KMS-11 (cell line): ENCODE measurements at regions not wholly inside any gene's neighbourhood (a gene's known extent, or its start where the extent isn't known, plus 50 kb on each side); places are given as distances from the start of the nearest gene placed in this dataset.

Source experiments
- H2AFZ ChIP-seq: fragments of 200-600 bp; sonication (generic); 2 replicates; pipeline ENCODE4 v1.6.1; 2016; ENCODE audit warnings: antibody characterized with exemption, mixed run types, low read depth
- H3K27ac ChIP-seq: fragments of 200-600 bp; sonication (generic); 2 replicates; pipeline ENCODE4 v1.6.1; 2016; ENCODE audit warnings: mild to moderate bottlenecking, mixed run types
- H3K27me3 ChIP-seq: fragments of 200-600 bp; sonication (generic); 2 replicates; pipeline ENCODE4 v1.6.1; 2017; ENCODE audit warnings: mild to moderate bottlenecking, low read depth, mixed run types, moderate library complexity; ENCODE audit not compliant: insufficient read depth
- H3K36me3 ChIP-seq: fragments of 200-600 bp; sonication (generic); 2 replicates; pipeline ENCODE4 v1.6.1; 2017; ENCODE audit warnings: mild to moderate bottlenecking, mixed run types; ENCODE audit not compliant: insufficient read depth
- H3K4me1 ChIP-seq: fragments of 200-600 bp; sonication (generic); 2 replicates; pipeline ENCODE4 v1.6.1; 2016; ENCODE audit warnings: mild to moderate bottlenecking, low read depth, mixed run types; ENCODE audit not compliant: poor library complexity, severe bottlenecking
- H3K4me2 ChIP-seq: fragments of 200-600 bp; sonication (generic); 2 replicates; pipeline ENCODE4 v1.7.0; 2016; ENCODE audit warnings: mild to moderate bottlenecking, mixed run types
- H3K4me3 ChIP-seq: fragments of 200-600 bp; sonication (generic); IDR thresholded peaks from 2 replicates; pipeline ENCODE4 v1.6.1; 2017; ENCODE audit warnings: low read depth, low read length, mixed read lengths; ENCODE audit not compliant: insufficient read depth
- H3K79me2 ChIP-seq: fragments of 200-600 bp; sonication (generic); 2 replicates; pipeline ENCODE4 v1.6.1; 2016; ENCODE audit warnings: low read depth, mixed run types; ENCODE audit not compliant: insufficient read depth
- H3K9ac ChIP-seq: fragments of 200-600 bp; sonication (generic); 2 replicates; pipeline ENCODE4 v1.6.1; 2016; ENCODE audit warnings: mild to moderate bottlenecking, mixed run types
- H4K20me1 ChIP-seq: fragments of 200-600 bp; sonication (generic); 2 replicates; pipeline ENCODE4 v1.6.1; 2016; ENCODE audit warnings: mild to moderate bottlenecking, mixed run types; ENCODE audit not compliant: insufficient read depth
- CTCF ChIP-seq: fragments of 200-600 bp; sonication (generic); conservative IDR thresholded peaks from 2 replicates; pipeline ENCODE4 v1.6.1; 2017; ENCODE audit warnings: low read depth, mild to moderate bottlenecking, antibody characterized with exemption, low read length, moderate library complexity, mixed read lengths

DNA sequence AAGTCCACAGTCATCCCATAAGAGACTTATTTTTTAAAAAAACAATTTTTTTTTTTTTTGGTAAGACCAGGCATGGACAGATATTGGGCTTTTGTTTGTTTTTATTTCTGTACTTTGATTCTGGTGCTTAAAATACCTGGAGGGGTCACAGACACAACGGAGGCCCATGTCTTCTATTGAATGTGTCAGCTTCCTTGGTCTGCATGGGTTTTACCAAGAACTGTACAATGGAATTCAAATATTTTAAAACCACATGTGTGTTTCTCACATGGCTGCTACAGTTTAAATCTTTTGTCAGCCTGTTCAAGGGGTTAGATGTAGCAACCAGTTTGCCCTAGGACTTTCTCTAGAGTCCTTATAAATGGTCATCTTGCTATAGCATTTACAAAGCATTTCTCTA is 139.8 kb downstream of the SOX4 start:
- TF ChIP-seq CTCF: no peak
- Histone ChIP-seq H4K20me1 (no peaks in the 10 kb centered on the region), H3K4me2 (no peak overlapping the region), H3K9ac (no peak overlapping the region), H3K4me3 (no peak overlapping the region), H3K36me3 (no peaks in the 10 kb centered on the region), H3K27me3 (no peaks in the 10 kb centered on the region), H3K4me1 (no peaks in the 10 kb centered on the region), H3K27ac (no peak overlapping the region), H2AFZ (no peak overlapping the region), H3K79me2 (no peaks in the 10 kb centered on the region)

GRCh38 chr6:21734204-21734603 is 140.7 kb downstream of the SOX4 start:
- H2AFZ ChIP-seq: no peak overlapping the region
- H3K4me3 ChIP-seq: no peak overlapping the region
- H3K27ac ChIP-seq: no peak overlapping the region
- no peak for TF ChIP-seq CTCF
- H3K9ac ChIP-seq: no peak overlapping the region
- H3K27me3 ChIP-seq: no peaks in the 10 kb centered on the region
- H3K4me2 ChIP-seq: no peak overlapping the region
- H4K20me1 ChIP-seq: no peaks in the 10 kb centered on the region
- no peaks in the 10 kb centered on the region for H3K79me2 ChIP-seq
- H3K36me3 ChIP-seq: no peaks in the 10 kb centered on the region
- H3K4me1 ChIP-seq: no peaks in the 10 kb centered on the region

DNA sequence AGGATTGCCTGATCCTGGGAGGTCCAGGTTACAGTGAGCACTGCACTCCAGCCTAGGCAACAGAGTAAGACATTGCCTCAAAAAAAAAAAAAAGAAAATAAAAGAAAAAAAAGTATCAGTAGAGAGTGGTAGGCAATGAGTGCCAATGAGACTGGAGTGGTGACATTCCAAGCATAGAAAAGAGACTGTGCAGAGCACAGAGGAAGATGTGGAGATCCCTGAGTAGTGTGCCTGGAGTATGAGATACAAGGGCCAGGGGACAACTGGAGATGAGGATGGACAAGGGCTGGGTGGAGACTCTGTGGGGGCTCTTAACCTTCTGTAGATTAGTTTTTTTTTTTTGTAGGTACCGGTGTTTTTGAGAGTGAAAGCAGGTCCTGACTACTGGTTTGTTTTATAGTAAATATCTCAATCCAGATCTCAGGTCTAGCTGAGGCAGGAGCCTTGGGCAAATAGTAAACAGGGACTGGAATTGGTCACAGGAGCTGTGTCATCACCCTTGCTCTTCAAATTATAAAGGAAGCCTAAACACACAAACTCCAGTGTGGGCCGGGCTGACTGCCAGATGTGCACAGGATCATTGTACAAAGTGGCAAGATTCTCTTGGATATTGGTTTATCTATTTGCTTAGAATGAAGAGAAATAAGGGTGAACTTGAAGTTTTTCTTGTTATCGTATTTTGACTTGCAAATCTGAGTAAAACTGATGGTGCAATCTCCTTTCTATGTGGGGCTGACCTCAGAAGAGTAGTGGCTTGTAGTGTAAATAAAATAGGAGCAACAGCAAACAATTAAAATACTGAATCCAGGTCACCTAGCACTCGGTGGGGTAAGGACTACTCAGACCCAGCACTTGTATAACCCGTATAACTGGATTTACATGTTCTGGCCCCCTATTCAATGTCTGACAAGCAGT is 144.9 kb downstream of the SOX4 start:
- H3K27me3 ChIP-seq: no peaks in the 10 kb centered on the region
- H3K4me3 ChIP-seq: no peak overlapping the region
- H3K9ac ChIP-seq: no peak overlapping the region
- no peaks in the 10 kb centered on the region for H3K4me1 ChIP-seq
- no peaks in the 10 kb centered on the region for H3K79me2 ChIP-seq
- no peak overlapping the region for H2AFZ ChIP-seq
- no peak for TF ChIP-seq CTCF
- no peaks in the 10 kb centered on the region for H4K20me1 ChIP-seq
- H3K4me2 ChIP-seq: no peak overlapping the region
- no peaks in the 10 kb centered on the region for H3K36me3 ChIP-seq
- H3K27ac ChIP-seq: no peak overlapping the region

DNA sequence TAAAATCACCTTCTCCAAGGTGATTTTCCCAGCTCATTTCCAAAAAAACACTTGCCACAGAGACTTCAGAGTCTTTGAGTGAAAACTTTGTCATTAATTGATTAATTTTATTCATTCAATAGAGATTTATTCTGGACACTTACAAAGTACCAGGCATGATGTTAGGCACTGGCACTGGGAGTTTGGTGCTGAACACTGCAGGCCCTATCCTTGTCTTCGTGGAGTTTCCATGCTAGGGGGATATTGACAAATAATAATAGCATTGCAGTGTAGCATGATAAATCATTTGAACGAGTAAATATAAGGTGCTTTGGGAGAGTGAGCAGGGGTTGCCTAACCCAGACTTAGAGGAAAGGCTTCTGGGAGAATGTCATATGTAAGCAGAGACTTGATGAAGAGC is 145.7 kb downstream of the SOX4 start:
- Histone ChIP-seq H3K4me3 (no peak overlapping the region), H3K27me3 (no peaks in the 10 kb centered on the region), H2AFZ (no peak overlapping the region), H3K36me3 (no peaks in the 10 kb centered on the region), H3K4me2 (no peak overlapping the region), H3K9ac (no peak overlapping the region), H4K20me1 (no peaks in the 10 kb centered on the region), H3K27ac (no peak overlapping the region), H3K79me2 (no peaks in the 10 kb centered on the region), H3K4me1 (no peaks in the 10 kb centered on the region)
- no peak for TF ChIP-seq CTCF
